H1 (cell line): ENCODE measurements at regions not wholly inside any gene's neighbourhood (a gene's known extent, or its start where the extent isn't known, plus 50 kb on each side); places are given as distances from the start of the nearest gene placed in this dataset.
A peak's percentile ranks its signal among the peaks of the same experiment; 100 is the strongest.

ENCODE experiments used
- CTCF ChIA-PET: fragments of 300-600 bp; sonication (Branson Sonifier 250); formaldehyde crosslinking; loops from one replicate; lab custom pipeline; 2021; ENCODE audit not compliant: partially characterized antibody; lab: Charles Lee
- POLR2A ChIA-PET: fragments of 300-600 bp; sonication (Branson Sonifier 250); formaldehyde crosslinking; loops from one replicate; lab custom pipeline; 2021; ENCODE audit warnings: inconsistent platforms; ENCODE audit not compliant: partially characterized antibody; lab: Charles Lee
- DNase-seq, 2 experiments: peaks; one replicate each; pipeline versions ENCODE4 v3.0.0 to v3.0.0-alpha.2; 2010 to 2022; ENCODE audit warnings: low spot score in 2 of 2, low read depth in 1 of 2, mixed read lengths in 1 of 2
- FAIRE-seq: peaks from 2 replicates; lab custom pipeline; 2011; peaks lifted over from hg19 to GRCh38; lab: Jason Lieb, UNC
- H2AFZ ChIP-seq: 2 replicates; pipeline ENCODE4 v1.8.1; 2012; ENCODE audit warnings: low read length, inconsistent platforms
- H2AK5ac ChIP-seq: 2 replicates; pipeline ENCODE4 v1.6.1; 2013; ENCODE audit warnings: low read depth, low read length
- H2BK120ac ChIP-seq: replicated peaks from 2 replicates; pipeline ENCODE3; 2013; ENCODE audit warnings: low read depth, low read length, inconsistent platforms
- H2BK12ac ChIP-seq: 2 replicates; pipeline ENCODE4 v1.6.1; 2013; ENCODE audit warnings: low read depth, low read length
- H2BK15ac ChIP-seq: 2 replicates; pipeline ENCODE4 v1.6.1; 2013; ENCODE audit warnings: low read length
- H2BK20ac ChIP-seq: 2 replicates; pipeline ENCODE4 v1.6.1; 2013; ENCODE audit warnings: low read length
- H2BK5ac ChIP-seq: 2 replicates; pipeline ENCODE4 v1.6.1; 2013; ENCODE audit warnings: low read depth, low read length
- H3K14ac ChIP-seq: 2 replicates; pipeline ENCODE4 v1.6.1; 2013; ENCODE audit warnings: inconsistent platforms; ENCODE audit not compliant: insufficient read length
- H3K18ac ChIP-seq: 2 replicates; pipeline ENCODE4 v1.6.1; 2013; ENCODE audit warnings: low read length; ENCODE audit errors: extremely low read depth
- H3K23ac ChIP-seq: 2 replicates; pipeline ENCODE4 v1.6.1; 2013; ENCODE audit warnings: inconsistent platforms; ENCODE audit not compliant: insufficient read length
- H3K23me2 ChIP-seq: 2 replicates; pipeline ENCODE4 v1.6.1; 2013; ENCODE audit warnings: low read depth, low read length
- H3K27ac ChIP-seq: 2 replicates; pipeline ENCODE4 v1.6.1; 2011; ENCODE audit warnings: low read depth, low read length, inconsistent platforms
- H3K27me3 ChIP-seq, 4 experiments: replicated peaks in 1 of 4; 1 replicate in 1 of 4; 2 replicates in 3 of 4; pipeline versions ENCODE4 v1.6.1 to v1.8.1; 2011 to 2013; ENCODE audit warnings: low read length in 3 of 4, mild to moderate bottlenecking in 3 of 4, inconsistent platforms in 2 of 4, mixed read lengths in 2 of 4, moderate library complexity in 1 of 4; ENCODE audit not compliant: control insufficient read depth in 3 of 4, insufficient read depth in 3 of 4; ENCODE audit errors: extremely low read depth in 1 of 4
- H3K36me3 ChIP-seq, 4 experiments: 2 replicates each; pipeline versions ENCODE4 v1.6.1 to v1.8.1; 2011 to 2013; ENCODE audit warnings: mild to moderate bottlenecking in 4 of 4, low read length in 3 of 4, moderate library complexity in 2 of 4, control low read depth in 1 of 4, inconsistent platforms in 1 of 4; ENCODE audit not compliant: insufficient read depth in 4 of 4, control insufficient read depth in 2 of 4
- H3K4ac ChIP-seq: replicated peaks from 2 replicates; pipeline ENCODE3; 2013; ENCODE audit warnings: low read length, low read depth, mixed read lengths, inconsistent platforms; ENCODE audit not compliant: insufficient read length
- H3K4me1 ChIP-seq, 4 experiments: replicated peaks in 1 of 4; 1 replicate in 1 of 4; 2 replicates in 3 of 4; pipeline versions ENCODE4 v1.6.1 to v1.8.1; 2011 to 2013; ENCODE audit warnings: low read length in 3 of 4, inconsistent platforms in 2 of 4, mixed read lengths in 1 of 4; ENCODE audit not compliant: insufficient read depth in 4 of 4, control insufficient read depth in 3 of 4
- H3K4me2 ChIP-seq, 2 experiments: 2 replicates each; pipeline versions ENCODE4 v1.6.1 to v1.8.1; 2011 to 2013; ENCODE audit warnings: low read depth in 2 of 2, low read length in 2 of 2, control low read depth in 1 of 2, inconsistent platforms in 1 of 2, mild to moderate bottlenecking in 1 of 2; ENCODE audit not compliant: insufficient read depth in 1 of 2
- H3K4me3 ChIP-seq, 4 experiments: fragments of 200-600, 300-600 bp in 1 of 4; sonication (generic), shearing (Covaris generic), sonication (Bioruptor Twin) in 1 of 4; 2 replicates each; pipeline versions ENCODE4 v1.5.1 to v1.8.1; 2011 to 2016; ENCODE audit warnings: low read length in 4 of 4, low read depth in 3 of 4, control low read depth in 2 of 4, inconsistent platforms in 2 of 4, mild to moderate bottlenecking in 2 of 4, mixed read lengths in 1 of 4, moderate library complexity in 1 of 4; ENCODE audit not compliant: insufficient read depth in 2 of 4; ENCODE audit errors: extremely low read depth in 1 of 4
- H3K56ac ChIP-seq: replicated peaks from 2 replicates; pipeline ENCODE3; 2013; ENCODE audit warnings: low read depth, mild to moderate bottlenecking, mixed read lengths, low read length, inconsistent platforms; ENCODE audit not compliant: insufficient read length
- H3K79me1 ChIP-seq: 2 replicates; pipeline ENCODE4 v1.6.1; 2013; ENCODE audit warnings: low read depth, low read length, control low read depth
- H3K79me2 ChIP-seq, 2 experiments: 2 replicates each; pipeline versions ENCODE4 v1.6.1 to v1.8.1; 2012 to 2013; ENCODE audit warnings: low read length in 2 of 2, mild to moderate bottlenecking in 2 of 2, inconsistent platforms in 1 of 2; ENCODE audit not compliant: insufficient read depth in 2 of 2, control insufficient read depth in 1 of 2
- H3K9ac ChIP-seq, 4 experiments: replicated peaks in 1 of 4; 1 replicate in 1 of 4; 2 replicates in 3 of 4; pipeline versions ENCODE4 v1.6.1 to v1.8.1; 2011 to 2013; ENCODE audit warnings: low read depth in 3 of 4, low read length in 3 of 4, control low read depth in 2 of 4, mild to moderate bottlenecking in 2 of 4, moderate library complexity in 2 of 4, inconsistent platforms in 1 of 4; ENCODE audit errors: extremely low read depth in 1 of 4
- H3K9me3 ChIP-seq, 2 experiments: 2 replicates each; pipeline versions ENCODE4 v1.6.1 to v1.8.1; 2012 to 2013; ENCODE audit warnings: mild to moderate bottlenecking in 2 of 2, moderate library complexity in 2 of 2, control low read depth in 1 of 2, inconsistent platforms in 1 of 2, low read depth in 1 of 2, low read length in 1 of 2, mixed read lengths in 1 of 2; ENCODE audit not compliant: insufficient read depth in 2 of 2
- H4K20me1 ChIP-seq, 2 experiments: replicated peaks in 1 of 2; 2 replicates each; pipeline versions ENCODE3 to v1.8.1; 2011 to 2013; ENCODE audit warnings: inconsistent platforms in 2 of 2, low read length in 2 of 2, mild to moderate bottlenecking in 1 of 2; ENCODE audit not compliant: insufficient read depth in 2 of 2, control insufficient read depth in 1 of 2
- H4K5ac ChIP-seq: 2 replicates; pipeline ENCODE4 v1.6.1; 2013; ENCODE audit warnings: low read length, low read depth, mixed read lengths, inconsistent platforms; ENCODE audit not compliant: insufficient read length
- H4K8ac ChIP-seq: 2 replicates; pipeline ENCODE4 v1.8.0; 2013; ENCODE audit warnings: mild to moderate bottlenecking, moderate library complexity, low read length, inconsistent platforms; ENCODE audit not compliant: insufficient read depth; ENCODE audit errors: extremely low read depth
- H4K91ac ChIP-seq: replicated peaks from 2 replicates; pipeline ENCODE3; 2013; ENCODE audit warnings: low read length, mixed read lengths, inconsistent platforms; ENCODE audit not compliant: insufficient read length
- E2F6 ChIP-seq: IDR thresholded peaks from 2 replicates; pipeline ENCODE4 v1.6.1; 2012; ENCODE audit warnings: inconsistent platforms
- EZH2 ChIP-seq: fragments of 200-600 bp; sonication (generic); IDR thresholded peaks from 2 replicates; pipeline ENCODE4 v1.7.1; 2012; ENCODE audit warnings: low read depth, mild to moderate bottlenecking, moderate library complexity, low read length, inconsistent platforms; ENCODE audit not compliant: severe bottlenecking
- FOSL1 ChIP-seq: IDR thresholded peaks from 2 replicates; pipeline ENCODE4 v1.6.1; 2011; ENCODE audit warnings: mild to moderate bottlenecking, low read depth, low read length, moderate library complexity; ENCODE audit not compliant: insufficient read depth
- GABPA ChIP-seq: IDR thresholded peaks from 2 replicates; pipeline ENCODE4 v1.6.1; 2011; ENCODE audit warnings: mild to moderate bottlenecking, low read length, moderate library complexity, borderline replicate concordance; ENCODE audit not compliant: insufficient read depth
- NANOG ChIP-seq: IDR thresholded peaks from 2 replicates; pipeline ENCODE4 v1.6.1; 2011; ENCODE audit warnings: low read length, low read depth, mild to moderate bottlenecking, inconsistent platforms; ENCODE audit not compliant: insufficient read depth, poor library complexity, severe bottlenecking
- POU5F1 ChIP-seq: IDR thresholded peaks from 2 replicates; pipeline ENCODE4 v1.6.1; 2011; ENCODE audit warnings: low read depth, mild to moderate bottlenecking, low read length, moderate library complexity
- SIN3A ChIP-seq, 2 experiments: IDR thresholded peaks in 1 of 2; conservative IDR thresholded peaks in 1 of 2; 2 replicates each; pipeline ENCODE4 v1.6.1; 2011 to 2012; ENCODE audit warnings: low read length in 2 of 2, improper control_type of control experiment in 1 of 2, low read depth in 1 of 2, mild to moderate bottlenecking in 1 of 2
- TAF7 ChIP-seq: optimal IDR thresholded peaks from 2 replicates; pipeline ENCODE3; 2011; ENCODE audit warnings: low read depth, mild to moderate bottlenecking, inconsistent platforms, low read length, moderate library complexity, borderline replicate concordance
- WGBS, 2 experiments: shearing (Covaris generic) in 1 of 2; methylation state at CpG; one replicate each; pipeline versions ENCODE4 v1.1.6 to v1.1.7; 2013 to 2015; ENCODE audit warnings: low lambda C conversion rate in 2 of 2, mixed read lengths in 2 of 2, inconsistent platforms in 1 of 2, low coverage in 1 of 2, missing lambda C conversion rate in 1 of 2; ENCODE audit not compliant: insufficient replicate concordance in 2 of 2, insufficient coverage in 1 of 2, insufficient read length in 1 of 2; ENCODE audit errors: extremely low coverage in 1 of 2, missing lambda C conversion rate in 1 of 2; 5-methylcytosine and 5-hydroxymethylcytosine counted together
- TF ChIP-seq, protein P1 (sequence below): IDR thresholded peaks from 2 replicates; pipeline ENCODE4 v1.6.1; 2011; ENCODE audit warnings: low read depth, mild to moderate bottlenecking, low read length; ENCODE audit not compliant: insufficient read depth

GRCh38 chr16:61042737-61043136, 993.5 kb downstream of the CDH8 start:
- H3K9me3 ChIP-seq, result no peaks in the 10 kb centered on the region
- no peaks in the 10 kb centered on the region for H3K79me1 ChIP-seq
- no peak overlapping the region for H3K27ac ChIP-seq
- no peak overlapping the region for H4K8ac ChIP-seq
- WGBS, 2 experiments, result 67% methylated on average over 3 of the region's 3 CpGs; no CpG with 5 or more reads in 1 of the 2 experiments
- H3K4me2 ChIP-seq, result no peak overlapping the region
- no peak for DNase-seq
- no peak for TF ChIP-seq FOSL1
- TF ChIP-seq GABPA, result no peak
- TF ChIP-seq SIN3A (conservative IDR thresholded peaks at IDR 0.05 in 1 of 2, IDR thresholded peaks at IDR 0.05 in 1 of 2; ENCODE audit: low read depth in 1 of 2, low read length in 2 of 2), result 0 out of 4 replicates have a peak, but pooled peaks of 1 of the 2 experiments have one; percentile 26
- no peak for TF ChIP-seq NANOG
- TF ChIP-seq POU5F1, result no peak
- TF ChIP-seq E2F6, result no peak
- TF ChIP-seq, protein P1, sequence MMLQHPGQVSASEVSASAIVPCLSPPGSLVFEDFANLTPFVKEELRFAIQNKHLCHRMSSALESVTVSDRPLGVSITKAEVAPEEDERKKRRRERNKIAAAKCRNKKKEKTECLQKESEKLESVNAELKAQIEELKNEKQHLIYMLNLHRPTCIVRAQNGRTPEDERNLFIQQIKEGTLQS, result no peak
- TF ChIP-seq EZH2, result no peak
- peak; percentile 54 for TF ChIP-seq TAF7
- CTCF ChIA-PET, result no interaction called here
- POLR2A ChIA-PET, result no interaction called here
- no peak overlapping the region for H3K56ac ChIP-seq
- no peaks in the 10 kb centered on the region for H3K4me1 ChIP-seq
- H2BK20ac ChIP-seq, result no peak overlapping the region
- no peak overlapping the region for H3K14ac ChIP-seq
- no peak overlapping the region for H3K4me3 ChIP-seq
- no peaks in the 10 kb centered on the region for H3K79me2 ChIP-seq
- H3K4ac ChIP-seq, result no peak overlapping the region
- no peak overlapping the region for H3K9ac ChIP-seq
- FAIRE-seq, result peak; percentile 19
- no peak overlapping the region for H4K5ac ChIP-seq
- H4K20me1 ChIP-seq, result peaks cover 0 to 1% of the 10 kb centered on the region in 2 experiments
- no peak overlapping the region for H3K18ac ChIP-seq
- H2AK5ac ChIP-seq, result no peak overlapping the region
- no peak overlapping the region for H2AFZ ChIP-seq
- no peak overlapping the region for H4K91ac ChIP-seq
- H3K23me2 ChIP-seq, result no peaks in the 10 kb centered on the region
- no peaks in the 10 kb centered on the region for H3K27me3 ChIP-seq
- H2BK15ac ChIP-seq, result no peak overlapping the region
- H2BK120ac ChIP-seq, result no peak overlapping the region
- H3K36me3 ChIP-seq, result no peaks in the 10 kb centered on the region
- no peak overlapping the region for H2BK5ac ChIP-seq
- no peak overlapping the region for H3K23ac ChIP-seq
- H2BK12ac ChIP-seq, result no peak overlapping the region
